CD4-positive, alpha-beta T cell treated with Interleukin-6 at 100 ng/mL for 8 hours (primary cell): ENCODE measurements at regions not wholly inside any gene's neighbourhood (a gene's known extent, or its start where the extent isn't known, plus 50 kb on each side); places are given as distances from the start of the nearest gene placed in this dataset.
"Not testable (repeated sequence)": the region's sequence is repeated elsewhere in the genome, so short reads cannot be mapped to it uniquely, and the experiment has no call there.

Experiments
- DNase-seq: peaks from one replicate; pipeline ENCODE4 v3.0.0-alpha.2; 2020; ENCODE audit warnings: mixed read lengths, low spot score

DNA sequence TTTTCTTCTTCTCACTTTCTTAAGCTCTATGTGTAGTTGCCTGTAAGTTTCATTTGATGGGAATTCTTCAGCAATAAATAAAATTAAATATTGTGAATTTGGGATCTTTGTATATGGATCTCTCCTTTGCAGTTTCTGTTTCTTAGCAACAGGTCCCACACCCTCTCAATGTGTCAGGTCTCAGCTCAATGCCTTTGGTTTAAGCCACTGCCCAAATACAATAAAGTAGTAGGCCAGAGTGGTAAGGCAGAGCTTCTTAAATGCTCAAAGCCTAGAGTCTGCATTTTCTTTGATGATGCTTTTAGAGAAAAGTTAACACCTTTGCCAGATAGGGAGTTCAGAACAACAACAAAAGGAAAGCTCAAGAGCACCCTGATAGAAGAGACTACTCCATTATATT, 343.7 kb downstream of the NSUN3 start:
- DNase-seq: no peak

DNA sequence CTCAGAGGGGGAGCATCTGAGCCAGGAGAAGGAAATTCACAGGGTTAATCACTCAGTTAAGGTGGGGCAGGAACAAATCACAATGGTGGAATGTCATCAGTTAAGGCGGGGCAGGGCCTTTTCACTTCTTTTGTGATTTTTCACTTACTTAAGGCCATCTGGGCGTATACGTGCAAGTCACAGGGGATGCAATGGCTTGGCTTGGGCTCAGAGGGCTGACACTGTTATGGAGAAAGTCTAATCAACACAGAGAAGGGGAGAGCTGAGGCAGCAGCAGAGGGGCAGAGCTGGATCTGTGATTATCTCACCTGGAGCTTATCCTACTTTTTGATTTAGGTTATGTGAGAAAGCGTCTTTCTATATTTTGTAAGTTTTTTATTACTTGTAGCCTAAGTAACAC, 350.1 kb downstream of the NSUN3 start:
- not testable (repeated sequence) for DNase-seq

DNA sequence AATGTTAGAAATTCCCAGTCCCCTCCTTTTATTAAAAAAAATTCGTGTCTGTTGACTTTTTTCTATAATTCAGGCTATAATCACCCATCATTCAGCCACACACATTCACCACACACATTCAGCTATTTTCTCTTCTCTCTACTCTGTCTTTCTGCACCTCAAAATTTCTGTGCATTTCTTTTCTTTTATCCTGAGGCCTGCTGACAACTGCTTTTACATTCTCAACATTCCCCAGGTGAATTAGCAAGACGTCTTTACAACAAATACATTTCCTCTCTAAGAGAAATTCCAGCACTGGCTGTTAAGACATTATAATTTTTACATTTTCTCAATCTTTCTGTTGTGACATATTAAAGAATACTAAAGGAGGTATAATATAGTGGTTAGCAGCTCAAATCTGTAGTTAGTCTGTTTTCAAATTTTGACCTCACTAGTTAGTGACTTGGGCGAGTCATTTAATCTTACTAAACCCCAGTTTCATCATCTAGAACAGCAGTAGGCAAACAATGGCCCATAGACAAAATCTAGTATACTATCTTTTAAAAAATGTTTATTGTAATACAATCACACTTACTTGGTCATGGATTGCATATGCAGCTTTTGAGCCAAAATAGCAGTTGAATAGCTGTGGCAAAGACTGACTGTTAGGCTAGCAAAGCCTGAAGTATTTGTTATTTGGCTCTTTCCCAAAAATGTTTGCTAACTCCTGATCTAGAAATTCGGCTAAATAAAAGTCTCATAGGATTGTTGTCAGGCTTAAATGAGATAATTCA, 350.7 kb downstream of the NSUN3 start:
- no peak for DNase-seq

DNA sequence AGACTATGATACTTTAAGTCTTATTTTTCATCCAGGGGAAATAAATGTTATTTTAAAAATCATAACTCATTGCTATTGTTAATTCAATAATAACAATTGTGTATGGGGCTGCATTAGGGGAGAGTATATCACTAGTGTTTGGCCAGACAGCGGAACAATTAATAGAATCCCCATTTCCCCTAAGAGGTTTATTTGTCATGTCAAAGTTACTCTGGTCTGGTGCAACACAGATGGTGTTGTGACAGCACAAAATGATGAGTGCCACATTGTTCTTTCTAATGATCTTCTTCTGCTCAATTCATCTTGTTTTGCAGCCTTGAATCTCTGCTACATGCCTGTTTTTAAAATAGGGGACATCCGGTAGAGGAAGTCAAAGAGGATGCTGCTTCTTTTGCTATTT, 351.6 kb downstream of the NSUN3 start:
- DNase-seq: no peak

DNA sequence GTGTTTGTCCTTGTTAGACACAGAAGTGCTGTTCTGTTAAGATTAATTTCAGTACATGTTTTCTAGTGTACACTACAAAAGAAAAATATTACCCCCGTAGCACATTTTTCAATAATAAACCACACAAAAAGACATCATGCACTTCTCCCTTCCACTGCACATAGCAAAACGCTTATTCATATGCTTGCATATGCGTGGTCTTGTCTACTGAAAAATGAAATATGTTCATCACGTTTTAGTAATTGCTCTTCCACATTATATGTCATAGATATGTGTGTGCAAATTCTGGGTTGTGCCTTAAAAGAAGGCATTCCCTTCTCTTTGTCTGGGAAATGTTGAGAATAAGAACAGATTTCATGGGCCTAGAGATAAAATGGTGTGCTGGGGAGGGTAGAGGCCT, 353.9 kb downstream of the NSUN3 start:
- DNase-seq: no peak

DNA sequence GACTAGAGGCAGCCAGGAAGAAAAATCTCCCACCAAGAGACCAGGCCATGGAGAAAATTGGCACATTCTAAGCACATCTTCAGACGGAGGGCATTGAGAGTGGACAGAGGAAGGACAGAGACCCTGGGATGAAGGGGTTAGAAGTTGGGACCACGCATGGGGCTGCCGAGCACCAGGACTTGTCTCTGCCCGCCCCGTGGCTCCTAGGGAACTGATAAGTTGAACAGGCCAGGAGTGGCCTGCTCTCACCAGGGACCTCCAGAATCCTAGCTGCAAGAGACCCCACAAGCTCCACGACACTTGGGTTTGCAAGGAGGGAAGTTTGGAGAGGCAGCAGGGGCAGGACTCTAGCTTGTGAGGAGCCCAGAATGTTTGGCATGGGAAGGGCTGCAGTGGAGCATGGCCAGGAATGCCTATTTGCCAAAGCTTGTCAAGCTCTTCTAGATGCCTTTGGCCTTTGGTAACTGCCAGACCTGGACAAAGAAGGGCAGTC, 355.1 kb downstream of the NSUN3 start:
- DNase-seq: no peak

DNA sequence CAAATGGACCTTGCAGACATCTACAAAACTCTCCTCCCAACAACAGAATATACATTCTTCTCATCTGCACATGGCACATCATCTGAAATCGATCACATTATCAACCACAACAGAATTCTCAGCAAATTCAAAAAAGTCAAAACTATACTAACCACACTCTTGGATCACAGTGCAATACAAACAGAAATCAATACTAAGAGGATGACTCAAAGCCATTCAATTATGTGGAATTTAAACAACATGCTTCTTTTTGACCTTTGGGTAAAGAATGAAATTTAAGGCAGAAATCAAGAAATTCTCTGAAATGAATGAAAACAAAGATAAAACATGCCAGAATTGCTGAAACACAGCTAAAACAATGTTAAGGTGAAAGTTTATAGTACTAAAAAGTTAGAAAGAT, 358.1 kb downstream of the NSUN3 start:
- no peak for DNase-seq

DNA sequence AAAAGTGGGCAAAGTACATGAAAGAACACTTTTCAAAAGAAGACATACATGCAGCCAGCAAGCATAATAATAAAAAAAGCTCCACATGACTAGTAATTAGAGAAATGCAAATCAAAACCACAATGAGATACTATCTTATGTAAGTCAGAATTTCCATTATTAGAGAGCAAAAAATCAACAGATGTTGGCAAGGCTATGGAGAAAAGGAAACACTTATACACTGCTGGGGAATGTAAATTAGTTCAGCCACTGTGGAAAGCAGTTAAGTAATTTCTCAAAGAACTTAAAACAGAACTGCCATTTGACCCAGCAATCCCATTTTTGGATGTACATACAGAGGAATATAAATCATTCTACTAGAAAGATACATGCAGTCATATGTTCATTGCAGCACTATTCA, 360.7 kb downstream of the NSUN3 start:
- no peak for DNase-seq

DNA sequence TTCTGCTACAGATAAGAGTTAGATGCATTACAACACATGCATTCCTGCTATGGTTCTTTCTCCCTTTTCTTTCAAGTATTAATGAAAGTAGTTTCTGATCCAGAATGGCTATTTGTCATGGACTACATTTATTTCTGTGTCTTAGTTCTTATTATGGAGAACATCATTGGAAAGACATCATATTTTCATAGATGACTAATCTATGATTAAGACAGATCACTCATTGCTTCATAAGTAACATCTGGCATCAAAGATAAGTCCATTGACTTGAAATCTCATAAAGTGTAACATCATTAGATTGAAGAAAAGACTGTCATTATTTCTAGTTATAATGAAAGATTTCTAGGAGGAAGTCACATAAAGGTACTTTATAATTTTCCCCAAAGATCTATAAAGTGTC, 366.7 kb downstream of the NSUN3 start:
- DNase-seq: no peak

DNA sequence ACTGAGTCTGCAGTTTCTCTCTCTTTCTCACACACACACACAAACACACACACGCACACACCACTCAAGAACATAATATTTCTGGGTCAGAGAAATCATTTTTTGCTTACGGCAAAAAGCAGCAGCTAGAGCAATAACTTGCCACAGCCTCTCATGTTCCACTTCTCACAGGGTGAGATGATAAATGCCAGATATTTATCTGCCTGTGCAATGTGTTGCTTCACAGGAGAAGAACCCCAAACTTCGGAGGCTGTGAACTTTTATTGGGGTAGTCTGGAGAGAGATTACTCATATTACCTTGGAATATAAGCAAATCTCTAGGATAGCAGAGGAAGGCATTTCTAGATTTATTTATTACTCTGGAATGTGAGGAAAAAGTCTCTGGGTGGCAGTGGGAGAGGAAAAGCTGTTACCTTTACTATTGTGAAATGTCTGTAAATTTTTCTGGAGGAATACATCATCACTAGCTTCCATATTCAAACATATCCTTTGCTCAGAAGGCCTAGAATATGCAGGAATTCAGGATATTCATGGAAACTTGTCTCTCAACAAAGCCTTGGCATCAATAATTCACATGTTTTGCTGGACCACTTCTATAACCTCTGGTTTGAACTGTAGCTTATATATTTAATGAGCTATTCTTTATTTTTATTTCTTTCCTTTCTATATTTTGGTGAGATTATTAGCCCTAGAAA, 369.2 kb downstream of the NSUN3 start:
- no peak for DNase-seq

DNA sequence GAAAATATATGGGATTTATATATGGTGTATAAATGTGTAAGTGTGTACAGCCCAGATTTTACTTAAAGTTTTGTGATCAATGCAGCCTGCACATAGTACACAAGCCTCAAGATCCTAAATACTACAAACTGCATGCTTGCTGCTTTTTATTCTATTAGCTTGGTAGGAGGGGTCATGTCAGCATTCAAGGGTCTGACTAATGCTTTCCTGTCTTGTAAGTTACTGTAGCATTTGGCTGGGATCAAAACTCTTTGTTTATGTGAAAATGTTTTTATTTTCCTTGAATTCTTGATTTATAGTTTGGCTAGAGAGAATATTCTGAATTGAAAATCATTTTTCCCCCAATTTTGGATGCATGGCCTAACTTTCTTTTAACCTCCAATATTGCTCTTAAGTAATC, 370.9 kb downstream of the NSUN3 start:
- DNase-seq: no peak

DNA sequence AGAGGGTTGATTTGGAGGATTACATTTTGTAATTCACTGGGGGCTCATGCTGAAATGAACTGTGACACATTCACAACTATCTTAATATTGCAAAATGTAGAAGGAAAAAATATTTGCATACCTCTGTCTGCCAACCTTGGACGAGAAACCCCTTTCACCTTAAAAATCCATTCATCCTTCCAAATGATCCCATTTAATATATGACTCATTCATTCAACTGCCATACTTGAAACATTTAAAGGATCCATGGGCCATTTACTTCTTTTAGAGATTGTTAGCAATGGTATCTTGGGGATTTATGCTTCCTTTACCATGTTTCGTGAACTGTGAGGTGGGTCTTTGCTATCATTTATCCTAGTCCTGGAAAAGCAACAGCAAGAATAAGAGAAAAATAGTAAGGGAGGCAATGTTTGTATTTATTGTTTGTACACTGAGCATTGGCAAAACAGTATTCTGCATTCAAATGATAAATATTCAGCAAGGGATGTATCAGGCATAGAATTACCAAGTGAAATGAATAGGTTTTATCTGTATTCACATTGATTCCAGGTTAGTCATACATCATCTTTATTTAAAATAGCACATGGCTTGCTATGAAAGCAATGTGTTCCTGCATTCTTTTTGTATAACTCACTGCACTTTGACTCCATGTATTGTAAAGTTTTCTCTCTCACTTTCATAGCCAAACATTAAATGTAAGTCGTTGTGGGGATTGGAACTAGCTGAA, 378.1 kb downstream of the NSUN3 start:
- no peak for DNase-seq

DNA sequence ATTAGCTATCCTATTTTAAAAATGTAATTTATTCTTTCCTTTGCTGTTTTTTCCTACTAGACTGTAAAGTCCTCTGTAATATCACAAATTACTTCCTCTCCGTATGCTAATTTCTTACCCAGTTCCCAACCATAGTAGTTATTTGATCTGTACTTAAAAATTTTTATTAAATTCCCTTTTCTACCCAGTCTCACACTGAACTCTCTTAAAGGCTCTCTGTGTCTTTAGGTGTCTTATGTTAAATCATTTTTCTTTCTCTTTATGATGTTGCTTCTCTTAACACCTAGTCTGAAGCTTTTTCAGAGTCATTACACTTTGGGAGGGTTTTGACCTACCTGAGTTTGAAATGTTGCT, 378.6 kb downstream of the NSUN3 start:
- DNase-seq: no peak

DNA sequence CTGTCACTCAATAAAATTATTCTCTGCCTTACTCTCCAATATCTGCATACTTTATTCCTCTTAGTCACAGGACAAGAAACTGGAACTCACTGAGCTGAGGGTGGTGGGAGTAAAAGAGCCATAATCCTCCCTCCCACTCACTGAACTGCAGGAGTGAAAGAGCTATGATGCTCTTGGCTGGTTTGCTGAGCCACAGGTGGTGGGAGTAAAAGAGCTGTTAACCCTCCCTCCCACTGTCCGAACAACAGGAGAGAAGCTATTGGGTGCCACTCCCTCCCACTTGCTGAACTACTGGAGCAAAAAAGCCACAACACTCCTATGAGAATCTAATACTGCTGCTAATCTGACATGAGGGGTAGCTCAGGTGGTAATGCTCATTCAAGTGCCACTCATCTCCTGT, 391.0 kb downstream of the NSUN3 start:
- no peak for DNase-seq

DNA sequence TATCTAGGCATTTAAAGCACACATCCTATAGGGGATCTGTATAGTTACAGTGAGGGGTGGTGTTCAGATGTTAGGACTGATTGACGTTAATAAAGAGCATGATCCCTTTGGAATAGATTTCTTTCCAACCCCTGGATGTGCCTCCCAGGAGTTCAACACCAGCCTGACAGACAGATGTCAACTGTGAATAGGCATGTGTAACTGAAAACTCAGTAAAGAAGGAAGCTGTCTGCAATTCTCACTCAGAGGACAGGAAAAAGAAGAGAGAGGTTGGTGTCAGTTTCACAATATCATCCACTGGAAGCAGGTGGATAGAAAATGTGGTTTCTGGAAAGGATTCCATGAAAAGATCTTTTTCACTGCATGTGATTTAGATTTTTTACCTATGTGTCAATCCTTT, 396.3 kb downstream of the NSUN3 start:
- DNase-seq: no peak

DNA sequence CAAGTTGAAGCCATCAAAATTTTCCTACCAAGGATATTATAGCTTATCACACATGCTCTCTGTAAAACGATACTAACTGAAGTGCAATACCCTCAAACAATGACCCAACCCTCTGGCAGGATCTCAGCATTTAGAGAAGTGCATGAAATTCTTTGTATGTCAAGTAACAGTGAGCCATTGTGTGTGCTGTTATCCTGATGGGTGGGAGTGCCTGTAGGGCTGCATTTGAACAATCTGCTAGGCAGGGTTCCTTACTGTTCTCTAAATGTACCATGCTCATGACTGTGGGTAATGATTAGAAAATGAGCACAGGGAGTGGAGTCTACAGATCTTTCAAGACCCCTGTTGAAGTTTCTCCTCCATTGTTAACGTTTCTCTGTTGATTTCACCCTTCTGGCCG, 398.1 kb downstream of the NSUN3 start:
- no peak for DNase-seq

DNA sequence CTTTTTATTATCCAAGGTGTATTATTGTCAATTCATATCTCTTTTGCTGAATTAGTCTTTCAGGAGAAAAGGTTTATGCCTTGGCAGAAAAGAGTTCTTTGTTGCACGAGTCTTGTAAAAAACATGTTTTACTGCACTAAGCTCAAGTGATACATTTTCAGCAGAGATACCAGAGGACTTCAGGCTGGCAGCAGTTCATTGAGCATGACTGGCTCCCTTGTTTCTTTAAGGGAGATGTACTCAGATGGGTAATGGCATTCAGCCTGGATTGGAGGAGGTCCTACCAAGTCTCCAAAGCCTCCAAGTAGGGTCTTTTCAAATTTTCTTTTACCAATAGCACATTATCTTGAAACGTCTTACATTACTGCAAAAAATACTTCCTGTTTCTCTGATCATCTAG, 400.1 kb downstream of the NSUN3 start:
- DNase-seq: no peak

DNA sequence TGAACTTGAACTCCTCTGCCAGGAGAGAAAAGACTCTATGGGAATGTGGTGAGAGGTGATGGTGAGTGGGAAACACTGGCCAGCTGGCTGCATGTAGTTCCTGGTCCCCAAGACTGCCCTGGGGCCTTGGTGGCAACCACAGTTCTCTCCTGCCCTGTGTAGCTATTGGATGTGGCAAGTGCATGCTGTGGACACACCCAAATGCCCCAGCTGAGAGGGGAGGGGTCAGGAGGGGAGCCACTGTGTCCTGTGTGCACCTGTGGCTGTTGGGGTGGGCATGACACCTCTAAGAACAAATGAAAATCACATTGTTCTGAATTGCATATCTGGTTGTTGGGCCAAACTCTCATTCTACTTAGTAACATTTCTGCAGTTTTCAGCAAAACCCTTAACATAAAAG, 409.6 kb downstream of the NSUN3 start:
- DNase-seq: peak; percentile 1

DNA sequence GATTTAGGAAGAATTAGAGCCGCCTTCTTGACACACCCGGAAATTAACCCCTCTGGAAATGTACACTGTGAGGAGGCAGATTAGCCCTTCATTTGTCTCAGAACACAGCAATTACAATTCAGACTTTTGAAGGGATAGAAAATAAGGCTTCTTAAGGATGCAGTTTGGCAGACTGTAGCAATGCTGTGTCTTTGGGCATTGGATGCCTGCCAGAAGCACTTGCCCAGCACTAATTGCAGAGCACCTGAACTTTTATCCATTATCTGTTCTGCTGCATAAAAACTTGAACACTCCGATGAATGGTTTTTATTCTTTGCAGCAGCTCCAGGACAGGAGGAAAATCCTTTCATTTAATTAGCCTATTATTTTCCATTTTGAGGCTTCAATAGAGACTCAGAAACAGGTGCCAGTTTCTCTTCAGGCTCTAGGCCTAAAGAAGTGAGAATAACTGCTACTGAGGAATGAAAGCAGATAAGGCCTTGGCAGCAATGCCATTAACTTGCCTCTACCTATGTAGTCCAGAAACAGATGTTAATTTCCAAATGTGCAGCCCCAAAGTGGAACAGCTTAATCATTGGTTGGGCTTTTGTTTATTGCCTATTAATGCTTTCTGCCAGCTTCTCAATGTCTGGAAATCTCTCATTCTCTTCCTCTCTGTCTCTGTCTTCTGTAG, 418.5 kb downstream of the NSUN3 start:
- DNase-seq: no peak

DNA sequence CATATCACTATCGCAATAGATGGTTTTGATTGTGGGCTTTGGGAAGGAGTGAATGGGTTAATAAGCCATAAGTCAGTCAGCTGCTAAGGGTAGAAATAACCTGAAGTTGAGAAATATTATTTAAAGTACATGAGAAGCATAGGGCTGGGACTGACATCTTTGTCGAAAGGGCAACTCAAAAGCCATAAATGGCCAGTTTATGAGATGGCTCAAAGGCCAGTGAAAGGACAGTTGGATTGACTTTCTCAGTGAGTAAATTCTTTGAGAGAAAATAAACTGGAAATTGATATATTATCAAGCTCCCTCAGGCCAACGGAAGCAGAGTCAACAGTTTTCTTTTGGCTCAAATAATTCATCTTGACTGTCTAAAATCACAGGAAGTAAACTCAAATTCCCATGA, 419.8 kb downstream of the NSUN3 start:
- DNase-seq: no peak

DNA sequence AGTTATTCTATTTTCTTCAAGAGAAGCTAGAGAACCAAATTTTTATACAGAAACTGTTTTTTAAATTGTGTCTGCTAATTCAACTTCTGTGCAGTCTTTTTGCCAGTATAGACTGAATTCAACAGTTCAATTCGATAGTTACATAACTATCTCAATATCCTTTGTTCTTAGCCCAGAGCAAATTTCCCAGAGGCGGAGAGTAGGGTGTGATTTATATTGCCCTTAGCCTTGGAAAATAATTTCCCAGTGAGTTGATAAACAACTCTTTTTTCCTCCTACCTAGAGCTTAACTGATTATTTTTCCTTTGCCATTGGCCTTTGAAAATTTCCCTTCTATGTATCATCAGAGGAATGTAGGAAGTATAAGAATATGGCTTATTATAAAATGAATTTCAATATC, 420.5 kb downstream of the NSUN3 start:
- no peak for DNase-seq

DNA sequence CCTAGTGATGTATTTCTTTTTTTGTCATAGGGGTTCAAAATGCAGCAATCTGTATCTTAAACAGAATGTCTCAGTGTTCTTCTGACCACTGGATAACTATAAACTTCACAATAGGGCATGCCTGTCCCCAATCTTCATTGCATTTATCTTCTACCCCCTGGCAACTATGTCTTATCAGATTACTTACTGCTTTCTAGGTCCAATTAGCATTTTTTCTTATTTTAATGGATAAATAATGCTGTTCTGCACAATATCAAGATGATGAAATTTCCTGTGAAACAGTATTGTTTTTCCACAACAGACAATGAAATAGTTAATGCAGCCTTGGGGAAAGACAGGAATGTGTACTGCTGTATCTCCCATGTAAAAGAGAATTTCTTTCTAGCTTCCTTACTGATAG, 432.1 kb downstream of the NSUN3 start:
- DNase-seq: no peak

DNA sequence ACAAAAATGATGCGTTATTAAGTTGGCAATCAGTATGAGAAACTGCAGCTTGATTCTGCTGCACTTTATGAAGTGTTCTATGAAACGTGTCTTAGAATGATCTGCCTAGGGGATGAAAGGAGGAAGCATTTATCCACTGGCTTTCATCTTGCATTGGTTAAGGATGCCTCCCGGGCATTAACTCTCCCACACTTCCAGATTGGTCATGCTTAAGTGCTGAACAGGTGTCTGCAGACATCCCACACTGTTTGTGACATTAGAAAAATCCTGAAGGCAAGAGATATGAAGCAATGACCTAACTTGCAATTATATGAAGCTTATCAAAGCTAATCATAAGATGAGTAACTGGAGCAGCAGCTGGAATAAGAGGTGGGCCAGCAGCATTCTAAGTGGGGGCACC, 437.3 kb downstream of the NSUN3 start:
- no peak for DNase-seq
